ENCODE measurements at regions not wholly inside any gene's neighbourhood (a gene's known extent, or its start where the extent isn't known, plus 50 kb on each side); places are given as distances from the start of the nearest gene placed in this dataset.

GRCh38 chr9:29974197-29974596, 2400.9 kb upstream of the C9orf72 start:
- H3K27me3 ChIP-seq: no peaks in the 10 kb centered on the region
- no peak for TF ChIP-seq CTCF (IDR thresholded peaks at IDR 0.05; ENCODE audit: low read depth, low read length)
- H3K4me1 ChIP-seq: no peaks in the 10 kb centered on the region; the same call in 1 of the 2 replicates
- no peak overlapping the region for H3K4me3 ChIP-seq (ENCODE audit: low read depth, low read length)
- H3K36me3 ChIP-seq: no peaks in the 10 kb centered on the region
- no peaks in the 10 kb centered on the region for H3K9me3 ChIP-seq
- no peak for DNase-seq

GRCh38 chr9:29976981-29977380, 2403.7 kb upstream of the C9orf72 start:
- Histone ChIP-seq H3K9me3 (no peaks in the 10 kb centered on the region), H3K27me3 (no peaks in the 10 kb centered on the region), H3K4me3 (ENCODE audit: low read depth, low read length) (no peak overlapping the region), H3K4me1 (no peaks in the 10 kb centered on the region; the same call in 1 of the 2 replicates), H3K36me3 (no peaks in the 10 kb centered on the region)
- no peak for TF ChIP-seq CTCF (IDR thresholded peaks at IDR 0.05; ENCODE audit: low read depth, low read length)
- no peak for DNase-seq

GRCh38 chr9:29981013-29981412, 2403.4 kb upstream of the ACO1 start:
- H3K4me3 ChIP-seq (ENCODE audit: low read depth, low read length): no peak overlapping the region
- no peaks in the 10 kb centered on the region for H3K9me3 ChIP-seq
- H3K4me1 ChIP-seq: no peaks in the 10 kb centered on the region
- no peak for DNase-seq
- H3K36me3 ChIP-seq: no peaks in the 10 kb centered on the region
- TF ChIP-seq CTCF (IDR thresholded peaks at IDR 0.05; ENCODE audit: low read depth, low read length): no peak
- H3K27me3 ChIP-seq: no peaks in the 10 kb centered on the region

GRCh38 chr9:29999645-30000044, 2384.8 kb upstream of the ACO1 start:
- TF ChIP-seq CTCF (IDR thresholded peaks at IDR 0.05; ENCODE audit: low read depth, low read length): no peak
- H3K4me1 ChIP-seq: no peaks in the 10 kb centered on the region
- no peaks in the 10 kb centered on the region; the same call in 1 of the 2 replicates for H3K27me3 ChIP-seq
- no peak overlapping the region for H3K4me3 ChIP-seq (ENCODE audit: low read depth, low read length)
- DNase-seq: no peak
- H3K36me3 ChIP-seq: no peaks in the 10 kb centered on the region
- H3K9me3 ChIP-seq: no peaks in the 10 kb centered on the region

GRCh38 chr9:30010691-30011090, 2373.8 kb upstream of the ACO1 start:
- no peaks in the 10 kb centered on the region for H3K36me3 ChIP-seq
- H3K4me3 ChIP-seq (ENCODE audit: low read depth, low read length): no peak overlapping the region
- no peak for DNase-seq
- TF ChIP-seq CTCF (IDR thresholded peaks at IDR 0.05; ENCODE audit: low read depth, low read length): no peak
- no peaks in the 10 kb centered on the region for H3K9me3 ChIP-seq
- H3K4me1 ChIP-seq: no peaks in the 10 kb centered on the region
- no peaks in the 10 kb centered on the region for H3K27me3 ChIP-seq

- no peak for TF ChIP-seq CTCF (IDR thresholded peaks at IDR 0.05; ENCODE audit: low read depth, low read length)
- H3K4me1 ChIP-seq: no peaks in the 10 kb centered on the region
- no peak overlapping the region for H3K4me3 ChIP-seq (ENCODE audit: low read depth, low read length)
- H3K27me3 ChIP-seq: no peaks in the 10 kb centered on the region
- no peak for DNase-seq
- H3K36me3 ChIP-seq: no peaks in the 10 kb centered on the region
- H3K9me3 ChIP-seq: no peaks in the 10 kb centered on the region
These were observed 2371.8 kb upstream of the ACO1 start for GRCh38 chr9:30012622-30013021.
